ENCODE measurements at regions not wholly inside any gene's neighbourhood (a gene's known extent, or its start where the extent isn't known, plus 50 kb on each side); places are given as distances from the start of the nearest gene placed in this dataset.

DNA sequence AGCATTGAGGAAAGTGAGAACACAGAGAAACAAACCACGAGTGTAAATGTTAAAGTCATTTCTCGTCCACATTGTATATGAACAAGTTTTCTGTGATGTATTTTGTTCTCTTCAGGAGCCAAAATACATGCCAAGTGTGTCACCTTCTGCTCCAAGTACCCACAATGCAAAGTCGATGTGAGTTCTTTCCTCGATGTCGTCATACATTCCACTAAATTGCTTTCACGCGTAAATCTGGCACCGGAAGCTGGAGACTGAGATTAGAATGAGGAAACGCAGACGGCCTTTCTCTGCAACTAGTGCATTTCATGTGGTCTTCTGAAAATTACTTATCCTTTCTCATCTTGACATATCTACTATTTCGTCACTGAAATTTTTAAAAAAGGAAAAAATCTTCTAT, 118.5 kb upstream of the SALL3 start:
- TF ChIP-seq SUZ12 (IDR thresholded peaks at IDR 0.05; ENCODE audit: extremely low read depth, insufficient read depth, insufficient read length) (no peak), ZNF274 (IDR thresholded peaks at IDR 0.05; ENCODE audit: low read depth, low read length) (no peak)

DNA sequence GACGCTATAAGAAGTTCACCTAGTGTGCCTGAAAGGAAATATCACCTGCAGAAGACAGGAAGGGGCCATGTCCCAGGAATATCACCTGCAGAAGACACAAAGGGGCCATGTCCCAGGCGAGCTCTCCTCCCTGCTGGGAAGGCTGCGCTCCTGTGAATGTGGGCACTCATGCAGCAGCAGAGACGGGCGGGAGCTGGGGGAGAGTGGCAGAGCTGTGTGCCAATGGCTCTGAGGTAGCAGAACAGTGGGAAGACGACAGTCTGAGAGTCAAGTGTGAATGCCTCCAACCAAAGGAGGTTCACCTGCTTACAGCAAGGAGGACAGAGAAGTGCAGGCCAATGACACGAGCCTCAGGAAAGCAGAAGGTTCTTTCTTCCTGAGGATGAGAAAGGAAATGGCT, 117.9 kb upstream of the SALL3 start:
- DNase-seq (ENCODE audit: low read depth, low spot score): no peak
- H3K9ac ChIP-seq (ENCODE audit: insufficient read length, low read depth): no peak overlapping the region
- TF ChIP-seq SUZ12 (IDR thresholded peaks at IDR 0.05; ENCODE audit: extremely low read depth, insufficient read depth, insufficient read length) (no peak), YY1 (IDR thresholded peaks at IDR 0.05; ENCODE audit: insufficient read depth, insufficient read length) (no peak), ZNF274 (IDR thresholded peaks at IDR 0.05; ENCODE audit: low read depth, low read length) (no peak)
- no peaks in the 10 kb centered on the region for H3K9me3 ChIP-seq (ENCODE audit: insufficient read depth, low read length)
- H3K4me1 ChIP-seq (ENCODE audit: insufficient read depth, insufficient read length): no peaks in the 10 kb centered on the region
- no peaks in the 10 kb centered on the region for H3K27me3 ChIP-seq (ENCODE audit: insufficient read depth, insufficient read length)
- no peaks in the 10 kb centered on the region for H3K36me3 ChIP-seq (ENCODE audit: insufficient read depth, insufficient read length, low read length)
- H3K4me3 ChIP-seq (ENCODE audit: insufficient read length, low read depth): no peak overlapping the region

More for the DNA sequence above, 118.5 kb upstream of the SALL3 start:
- H3K27me3 ChIP-seq (ENCODE audit: insufficient read depth, insufficient read length): no peaks in the 10 kb centered on the region
- H3K4me1 ChIP-seq (ENCODE audit: insufficient read depth, insufficient read length): no peaks in the 10 kb centered on the region
- H3K9me3 ChIP-seq (ENCODE audit: insufficient read depth, low read length): no peaks in the 10 kb centered on the region
- no peak overlapping the region for H3K4me3 ChIP-seq (ENCODE audit: insufficient read length, low read depth)
- no peak overlapping the region for H3K9ac ChIP-seq (ENCODE audit: insufficient read length, low read depth)
- no peak for DNase-seq (ENCODE audit: low read depth, low spot score)
- no peaks in the 10 kb centered on the region for H3K36me3 ChIP-seq (ENCODE audit: insufficient read depth, insufficient read length, low read length)

DNA sequence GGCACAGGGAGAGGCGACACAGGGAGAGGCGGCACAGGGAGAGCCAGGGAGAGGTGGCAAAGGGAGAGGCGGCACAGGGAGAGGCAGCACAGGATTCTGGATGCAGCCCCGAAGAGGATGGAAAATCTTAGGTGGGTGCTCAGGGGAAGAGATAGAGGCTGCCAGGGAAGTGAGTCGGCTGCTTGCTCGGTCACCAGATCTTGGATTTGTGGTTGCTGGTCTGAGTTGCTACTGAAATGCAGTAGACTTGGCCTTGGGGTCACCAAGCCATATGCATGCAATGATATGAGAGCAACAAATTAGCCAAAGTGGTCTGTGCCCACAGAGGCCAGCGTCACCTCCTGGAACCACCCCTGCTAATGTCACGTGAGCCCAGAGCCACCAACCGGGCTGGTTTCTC, 117.2 kb upstream of the SALL3 start:
- Histone ChIP-seq H3K4me3 (ENCODE audit: insufficient read length, low read depth) (no peak overlapping the region), H3K4me1 (ENCODE audit: insufficient read depth, insufficient read length) (no peaks in the 10 kb centered on the region), H3K9me3 (ENCODE audit: insufficient read depth, low read length) (no peaks in the 10 kb centered on the region), H3K9ac (ENCODE audit: insufficient read length, low read depth) (no peak overlapping the region), H3K36me3 (ENCODE audit: insufficient read depth, insufficient read length, low read length) (no peaks in the 10 kb centered on the region), H3K27me3 (ENCODE audit: insufficient read depth, insufficient read length) (no peaks in the 10 kb centered on the region)
- no peak for TF ChIP-seq ZNF274 (IDR thresholded peaks at IDR 0.05; ENCODE audit: low read depth, low read length)
- no peak for TF ChIP-seq SUZ12 (IDR thresholded peaks at IDR 0.05; ENCODE audit: extremely low read depth, insufficient read depth, insufficient read length)
- TF ChIP-seq YY1 (IDR thresholded peaks at IDR 0.05; ENCODE audit: insufficient read depth, insufficient read length): no peak
- no peak for DNase-seq (ENCODE audit: low read depth, low spot score)

DNA sequence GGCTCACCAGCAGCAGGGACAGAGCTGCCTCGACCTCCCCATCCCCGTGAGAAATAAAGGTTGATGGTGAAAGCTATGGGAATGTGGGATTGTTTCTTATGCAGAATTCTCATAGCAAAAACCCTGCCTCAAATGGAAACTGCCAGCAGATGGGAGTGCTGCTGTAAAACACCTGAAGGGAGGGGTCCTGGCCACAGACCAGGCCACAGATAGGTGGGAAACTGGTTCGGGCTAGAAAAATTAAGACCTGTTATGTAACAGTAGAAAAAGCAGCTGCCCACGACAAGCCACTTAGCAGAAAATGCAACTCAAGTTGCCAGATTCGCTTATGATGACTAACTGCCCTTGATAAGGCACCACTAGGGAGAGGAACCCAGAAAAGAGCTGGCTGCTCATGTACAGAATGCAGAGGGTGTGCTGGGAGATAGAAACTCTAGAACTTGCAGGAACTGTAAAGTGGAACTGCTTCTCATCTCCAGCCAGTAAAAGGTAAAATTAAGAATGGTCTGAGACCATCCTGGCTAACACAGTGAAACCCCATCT, 114.5 kb upstream of the SALL3 start:
- no peak for DNase-seq (ENCODE audit: low read depth, low spot score)
- Histone ChIP-seq H3K27me3 (ENCODE audit: insufficient read depth, insufficient read length) (no peaks in the 10 kb centered on the region), H3K9me3 (ENCODE audit: insufficient read depth, low read length) (no peaks in the 10 kb centered on the region)

DNA sequence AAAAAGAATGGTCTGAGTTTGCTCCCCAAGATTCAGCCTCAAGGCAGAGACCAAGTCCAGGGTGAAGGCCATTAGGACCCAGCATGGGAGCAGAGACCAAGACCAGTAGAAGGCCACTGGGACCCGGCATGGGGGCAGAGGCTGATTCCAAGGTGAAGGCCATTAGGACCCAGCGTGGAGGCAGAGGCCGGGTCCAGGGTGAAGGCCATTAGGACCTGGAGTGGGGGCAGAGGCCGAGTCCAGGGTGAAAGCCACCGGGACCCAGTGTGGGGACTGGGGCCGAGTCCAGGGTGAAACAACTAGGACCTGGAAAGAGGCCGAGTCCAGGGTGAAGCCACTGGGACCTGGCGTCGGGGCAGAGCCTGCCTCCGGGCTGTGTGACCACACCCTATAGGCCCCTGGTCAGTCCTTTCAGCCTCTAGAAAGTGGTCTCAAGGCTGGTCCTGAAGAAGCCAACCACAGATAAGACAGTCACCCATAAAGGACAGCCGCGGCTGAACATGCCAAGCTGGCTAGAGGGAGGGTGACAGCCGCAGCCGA, 113.8 kb upstream of the SALL3 start:
- Histone ChIP-seq H3K36me3 (ENCODE audit: insufficient read depth, insufficient read length, low read length) (no peaks in the 10 kb centered on the region), H3K9ac (ENCODE audit: insufficient read length, low read depth) (no peak overlapping the region), H3K9me3 (ENCODE audit: insufficient read depth, low read length) (no peaks in the 10 kb centered on the region), H3K4me1 (ENCODE audit: insufficient read depth, insufficient read length) (no peaks in the 10 kb centered on the region), H3K4me3 (ENCODE audit: insufficient read length, low read depth) (no peak overlapping the region), H3K27me3 (ENCODE audit: insufficient read depth, insufficient read length) (no peaks in the 10 kb centered on the region)
- DNase-seq (ENCODE audit: low read depth, low spot score): no peak
- TF ChIP-seq SUZ12 (IDR thresholded peaks at IDR 0.05; ENCODE audit: extremely low read depth, insufficient read depth, insufficient read length) (no peak), ZNF274 (IDR thresholded peaks at IDR 0.05; ENCODE audit: low read depth, low read length) (no peak), YY1 (IDR thresholded peaks at IDR 0.05; ENCODE audit: insufficient read depth, insufficient read length) (no peak)

More for the DNA sequence above, 114.5 kb upstream of the SALL3 start:
- H3K36me3 ChIP-seq (ENCODE audit: insufficient read depth, insufficient read length, low read length): no peaks in the 10 kb centered on the region
- H3K4me3 ChIP-seq (ENCODE audit: insufficient read length, low read depth): no peak overlapping the region
- H3K9ac ChIP-seq (ENCODE audit: insufficient read length, low read depth): no peak overlapping the region
- H3K4me1 ChIP-seq (ENCODE audit: insufficient read depth, insufficient read length): no peaks in the 10 kb centered on the region
- TF ChIP-seq YY1 (IDR thresholded peaks at IDR 0.05; ENCODE audit: insufficient read depth, insufficient read length) (no peak), SUZ12 (IDR thresholded peaks at IDR 0.05; ENCODE audit: extremely low read depth, insufficient read depth, insufficient read length) (no peak), ZNF274 (IDR thresholded peaks at IDR 0.05; ENCODE audit: low read depth, low read length) (no peak)

DNA sequence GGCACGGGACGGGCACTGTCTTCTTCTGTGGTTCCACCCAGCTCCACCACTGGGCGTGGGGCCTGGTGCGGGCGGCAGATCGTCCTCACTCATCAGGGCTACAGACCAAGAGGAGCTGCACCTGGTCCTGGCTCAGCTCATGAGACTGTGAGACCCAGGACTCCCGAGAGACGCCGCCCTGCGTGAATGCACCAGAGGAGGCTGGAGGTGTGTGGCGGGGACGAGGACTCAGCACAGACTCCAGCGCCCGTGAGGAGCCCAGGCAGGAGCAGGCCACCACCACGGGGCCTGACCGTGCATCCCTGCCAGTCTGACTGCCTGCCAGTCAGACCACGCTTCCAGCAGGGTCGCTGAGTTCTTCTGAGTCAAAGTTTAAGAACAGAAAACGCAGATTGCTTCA, 112.5 kb upstream of the SALL3 start:
- no peaks in the 10 kb centered on the region for H3K4me1 ChIP-seq (ENCODE audit: insufficient read depth, insufficient read length)
- no peak overlapping the region for H3K4me3 ChIP-seq (ENCODE audit: insufficient read length, low read depth)
- no peaks in the 10 kb centered on the region for H3K9me3 ChIP-seq (ENCODE audit: insufficient read depth, low read length)
- no peaks in the 10 kb centered on the region for H3K36me3 ChIP-seq (ENCODE audit: insufficient read depth, insufficient read length, low read length)
- no peak overlapping the region for H3K9ac ChIP-seq (ENCODE audit: insufficient read length, low read depth)
- DNase-seq (ENCODE audit: low read depth, low spot score): no peak
- TF ChIP-seq ZNF274 (IDR thresholded peaks at IDR 0.05; ENCODE audit: low read depth, low read length) (no peak), SUZ12 (IDR thresholded peaks at IDR 0.05; ENCODE audit: extremely low read depth, insufficient read depth, insufficient read length) (no peak), YY1 (IDR thresholded peaks at IDR 0.05; ENCODE audit: insufficient read depth, insufficient read length) (no peak)
- no peaks in the 10 kb centered on the region for H3K27me3 ChIP-seq (ENCODE audit: insufficient read depth, insufficient read length)

DNA sequence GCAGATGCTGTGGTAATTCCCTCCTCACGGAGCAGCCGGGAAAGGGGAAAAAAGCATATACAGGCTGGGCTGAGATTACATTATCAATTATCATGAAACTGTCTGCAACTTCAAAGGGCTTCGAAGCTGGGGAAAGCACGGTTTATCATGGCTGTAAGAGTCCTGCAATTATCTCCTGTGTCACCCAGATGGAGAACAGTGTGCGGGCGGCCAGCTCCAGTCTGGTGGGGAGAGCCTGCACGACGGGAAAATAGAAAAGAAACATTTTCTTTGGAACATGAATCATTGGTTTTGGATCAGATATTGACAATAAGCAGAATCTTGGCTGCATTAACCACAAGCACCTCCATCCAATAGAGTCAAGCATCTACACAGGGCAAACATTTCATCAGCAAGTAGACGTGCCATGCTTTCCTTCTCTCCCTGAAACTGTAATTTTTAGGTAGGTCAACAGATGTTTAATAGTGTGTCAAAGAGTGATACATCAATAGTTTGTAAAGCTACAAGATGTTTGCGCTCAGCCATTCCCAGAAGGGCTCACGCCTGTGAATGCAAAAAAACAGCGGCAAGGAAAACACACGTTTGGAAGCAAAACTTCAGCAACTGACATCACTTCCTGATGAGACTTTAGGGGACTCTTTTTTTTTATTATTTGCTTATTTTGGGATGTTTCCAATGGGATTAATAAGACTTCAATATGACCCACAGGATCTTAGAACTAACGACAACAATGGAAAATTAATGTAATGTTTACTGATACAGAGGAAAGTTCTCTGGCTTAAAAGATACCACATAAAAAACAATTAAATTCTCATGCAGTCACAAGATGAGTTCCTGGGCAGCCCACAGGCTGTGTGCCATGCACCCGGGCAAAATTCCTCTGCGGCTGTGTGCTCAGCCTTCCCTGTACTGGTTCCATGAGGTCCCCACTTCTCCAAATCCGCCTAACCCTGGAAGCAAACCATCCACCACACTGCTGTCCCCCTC, 111.0 kb upstream of the SALL3 start:
- Histone ChIP-seq H3K36me3 (ENCODE audit: insufficient read depth, insufficient read length, low read length) (no peaks in the 10 kb centered on the region), H3K9ac (ENCODE audit: insufficient read length, low read depth) (no peak overlapping the region), H3K9me3 (ENCODE audit: insufficient read depth, low read length) (no peaks in the 10 kb centered on the region), H3K27me3 (ENCODE audit: insufficient read depth, insufficient read length) (no peaks in the 10 kb centered on the region), H3K4me1 (ENCODE audit: insufficient read depth, insufficient read length) (no peaks in the 10 kb centered on the region), H3K4me3 (ENCODE audit: insufficient read length, low read depth) (no peak overlapping the region)
- TF ChIP-seq SUZ12 (IDR thresholded peaks at IDR 0.05; ENCODE audit: extremely low read depth, insufficient read depth, insufficient read length) (no peak), ZNF274 (IDR thresholded peaks at IDR 0.05; ENCODE audit: low read depth, low read length) (no peak), YY1 (IDR thresholded peaks at IDR 0.05; ENCODE audit: insufficient read depth, insufficient read length) (no peak)
- DNase-seq (ENCODE audit: low read depth, low spot score): no peak
